Subcutaneous abdominal adipose tissue (tissue), 5 donors: ENCODE measurements at regions not wholly inside any gene's neighbourhood (a gene's known extent, or its start where the extent isn't known, plus 50 kb on each side); places are given as distances from the start of the nearest gene placed in this dataset.

ENCODE experiments used
- H3K27ac ChIP-seq: one replicate; pipeline ENCODE4 v1.7.0; 2013; ENCODE audit warnings: low read depth, mild to moderate bottlenecking, inconsistent platforms, low read length, moderate library complexity
- H3K27me3 ChIP-seq, 5 donors: one replicate each; pipeline ENCODE4 v1.7.0; 2013; ENCODE audit warnings: low read length in 5 of 5, inconsistent platforms in 1 of 5; ENCODE audit not compliant: control insufficient read depth in 5 of 5, insufficient read depth in 4 of 5
- H3K36me3 ChIP-seq, 5 donors: one replicate each; pipeline ENCODE4 v1.7.0; 2013; ENCODE audit warnings: low read length in 5 of 5; ENCODE audit not compliant: control insufficient read depth in 5 of 5, insufficient read depth in 5 of 5
- H3K4me1 ChIP-seq, 5 donors: one replicate each; pipeline ENCODE4 v1.7.0; 2013; ENCODE audit warnings: low read length in 5 of 5, mild to moderate bottlenecking in 3 of 5, moderate library complexity in 1 of 5; ENCODE audit not compliant: control insufficient read depth in 5 of 5, insufficient read depth in 5 of 5
- H3K4me3 ChIP-seq, 5 donors: one replicate each; pipeline ENCODE4 v1.7.0; 2013; ENCODE audit warnings: low read length in 5 of 5, low read depth in 1 of 5
- H3K9ac ChIP-seq, 5 donors: one replicate each; pipeline ENCODE4 v1.7.0; 2013; ENCODE audit warnings: low read length in 5 of 5, mild to moderate bottlenecking in 4 of 5, moderate library complexity in 3 of 5
- H3K9me3 ChIP-seq, 5 donors: one replicate each; pipeline ENCODE4 v1.7.0; 2013; ENCODE audit warnings: low read length in 5 of 5; ENCODE audit not compliant: control insufficient read depth in 5 of 5
- donor health status: healthy.
- donor health status: healthy.
- donor health status: healthy.
- donor health status: healthy.
- donor health status: healthy.

DNA sequence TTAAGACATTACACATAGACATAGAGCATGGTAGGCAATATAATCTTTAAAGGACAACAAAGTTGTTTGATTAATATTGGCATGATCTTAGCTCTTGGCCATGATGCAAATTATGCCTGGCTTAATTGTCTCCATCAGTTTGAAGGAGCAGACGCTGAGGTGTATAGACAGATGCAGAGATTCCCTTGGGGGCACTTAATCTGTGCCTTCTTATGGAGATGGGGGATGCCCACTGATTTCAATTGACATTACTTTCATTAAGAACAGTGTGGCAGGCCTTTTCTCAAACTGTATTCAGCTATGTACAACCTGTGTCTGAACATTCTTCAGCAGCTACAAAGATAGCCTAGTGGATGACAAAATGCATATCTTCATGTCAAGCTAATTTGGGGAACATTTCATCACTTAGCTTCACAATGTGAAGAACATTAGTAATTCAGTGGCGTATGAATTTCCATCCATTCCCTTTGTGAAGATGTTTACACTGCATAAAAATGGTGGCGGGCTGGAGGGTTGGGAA, 85.3 kb upstream of the MYCBP2 start:
- Histone ChIP-seq H3K9me3 (no peaks in the 10 kb centered on the region), H3K9ac (no peak overlapping the region), H3K27ac (no peak overlapping the region), H3K4me3 (no peak overlapping the region), H3K27me3 (no peaks in the 10 kb centered on the region), H3K36me3 (no peaks in the 10 kb centered on the region), H3K4me1 (peaks cover 0 to 28% (median 14%) of the 10 kb centered on the region in 5 donors)

- Histone ChIP-seq H3K27me3 (no peaks in the 10 kb centered on the region), H3K27ac (no peak overlapping the region), H3K36me3 (no peaks in the 10 kb centered on the region), H3K9ac (no peak overlapping the region), H3K4me1 (peaks cover 0 to 10% (median 0%) of the 10 kb centered on the region in 5 donors), H3K4me3 (no peak overlapping the region), H3K9me3 (no peaks in the 10 kb centered on the region)
These were observed 82.5 kb upstream of the MYCBP2 start for GRCh38 chr13:77409412-77409811.

DNA sequence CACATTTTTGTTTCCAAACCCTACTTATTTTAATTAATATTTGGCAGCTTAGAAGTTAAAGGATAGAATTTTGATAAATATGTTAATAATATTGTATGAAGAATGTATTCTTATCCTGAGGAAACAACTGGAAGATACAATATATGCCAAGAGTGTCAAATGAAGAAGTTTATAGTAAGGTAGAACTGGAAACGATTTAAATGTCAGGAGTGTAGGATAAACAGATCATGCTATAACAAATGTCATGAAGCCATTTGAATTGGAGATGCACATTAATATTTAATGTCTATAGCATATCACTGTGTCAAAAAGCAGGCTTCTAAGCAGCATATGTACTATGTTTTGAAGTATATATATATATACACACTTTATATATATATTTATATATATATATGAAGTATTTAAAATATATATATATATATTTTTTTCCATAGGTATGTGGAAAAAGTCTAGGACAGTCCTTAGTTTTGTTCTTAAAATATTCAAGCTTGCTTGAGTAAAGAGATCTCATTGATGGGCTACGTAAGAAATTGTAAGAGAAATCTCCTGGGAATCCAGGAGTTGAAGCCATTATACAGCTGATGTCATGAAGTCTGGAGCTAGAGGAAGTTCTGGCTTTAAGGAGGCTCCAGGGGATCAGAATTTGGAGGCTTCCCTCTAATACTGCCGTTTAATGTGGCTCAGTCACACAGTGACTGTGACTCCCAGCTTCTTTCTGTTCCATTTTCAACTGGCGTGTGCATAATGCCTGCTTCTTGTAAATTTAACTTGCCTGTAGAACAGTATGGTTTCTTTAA, 79.9 kb upstream of the MYCBP2 start:
- Histone ChIP-seq H3K9me3 (no peaks in the 10 kb centered on the region), H3K27me3 (no peaks in the 10 kb centered on the region), H3K27ac (no peak overlapping the region), H3K9ac (no peak overlapping the region), H3K36me3 (no peaks in the 10 kb centered on the region), H3K4me3 (no peak overlapping the region), H3K4me1 (peaks cover 0 to 3% (median 0%) of the 10 kb centered on the region in 5 donors)

- Histone ChIP-seq H3K27ac (no peak overlapping the region), H3K9ac (no peak overlapping the region), H3K9me3 (peaks cover 0 to 2% (median 0%) of the 10 kb centered on the region in 5 donors), H3K4me3 (no peak overlapping the region), H3K27me3 (no peaks in the 10 kb centered on the region), H3K36me3 (no peaks in the 10 kb centered on the region), H3K4me1 (peaks cover 0 to 10% (median 0%) of the 10 kb centered on the region in 5 donors)
These were observed 72.1 kb upstream of the MYCBP2 start for GRCh38 chr13:77398825-77399620.

GRCh38 chr13:77397636-77398035, 70.7 kb upstream of the MYCBP2 start:
- Histone ChIP-seq H3K36me3 (no peaks in the 10 kb centered on the region), H3K9ac (no peak overlapping the region), H3K4me1 (peaks cover 0 to 10% (median 0%) of the 10 kb centered on the region in 5 donors), H3K4me3 (no peak overlapping the region), H3K27me3 (no peaks in the 10 kb centered on the region), H3K9me3 (peaks cover 0 to 2% (median 0%) of the 10 kb centered on the region in 5 donors), H3K27ac (no peak overlapping the region)

DNA sequence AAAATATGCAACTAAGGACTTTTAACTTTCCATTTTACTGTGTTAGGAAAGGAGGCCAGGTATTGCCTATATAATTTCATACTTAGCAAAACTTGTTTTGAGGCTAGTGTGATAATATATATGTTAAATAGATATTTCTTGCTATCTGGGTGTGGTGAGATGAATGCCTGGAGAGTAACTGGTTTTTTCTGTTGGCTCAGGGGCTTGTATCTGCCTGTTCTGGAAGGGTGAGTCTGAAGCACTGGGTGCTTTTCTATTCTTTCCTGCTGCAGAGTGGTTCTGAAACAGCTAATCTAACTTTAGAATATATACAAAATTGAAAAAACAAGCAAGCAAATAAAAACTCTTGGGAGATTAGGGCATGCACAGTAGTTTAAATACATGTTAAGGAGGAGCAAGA, 64.6 kb upstream of the MYCBP2 start:
- Histone ChIP-seq H3K9ac (peak overlapping the region in 1 of 5 donors; percentile 42), H3K27me3 (no peaks in the 10 kb centered on the region), H3K36me3 (no peaks in the 10 kb centered on the region), H3K9me3 (no peaks in the 10 kb centered on the region), H3K4me1 (peaks cover 0 to 48% (median 46%) of the 10 kb centered on the region in 5 donors), H3K27ac (peak overlapping the region; percentile 61), H3K4me3 (no peak overlapping the region)

GRCh38 chr13:77390391-77390790, 63.5 kb upstream of the MYCBP2 start:
- H3K27ac ChIP-seq = peak overlapping the region; percentile 61
- peak overlapping the region in 2 of 5 donors; percentile 0 to 6 for H3K4me3 ChIP-seq
- peaks cover 0 to 6% (median 0%) of the 10 kb centered on the region in 5 donors for H3K9me3 ChIP-seq
- H3K36me3 ChIP-seq = no peaks in the 10 kb centered on the region
- H3K9ac ChIP-seq = no peak overlapping the region
- H3K27me3 ChIP-seq = no peaks in the 10 kb centered on the region
- peaks cover 0 to 48% (median 46%) of the 10 kb centered on the region in 5 donors for H3K4me1 ChIP-seq

DNA sequence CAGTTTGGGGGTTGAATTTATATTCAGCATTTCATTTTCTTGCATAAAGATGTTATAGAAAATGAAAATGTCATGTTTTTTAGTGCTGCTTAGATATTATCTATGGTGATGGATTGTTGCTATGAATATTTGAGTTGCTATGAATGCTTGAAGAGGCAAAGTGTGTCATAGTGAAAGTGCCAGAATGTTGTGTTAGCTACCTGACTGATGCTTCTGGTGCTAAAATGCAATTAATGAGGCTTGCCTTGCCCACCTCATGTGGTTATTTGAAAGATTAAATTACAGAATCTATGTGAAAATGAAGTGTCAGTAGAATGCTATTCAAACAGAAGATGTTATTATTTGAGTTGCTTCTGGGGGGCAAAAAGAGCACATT, 62.7 kb upstream of the MYCBP2 start:
- Histone ChIP-seq H3K9me3 (peaks cover 0 to 6% (median 0%) of the 10 kb centered on the region in 5 donors), H3K36me3 (no peaks in the 10 kb centered on the region), H3K27ac (peak overlapping the region; percentile 61), H3K4me1 (peaks cover 0 to 48% (median 46%) of the 10 kb centered on the region in 5 donors), H3K27me3 (no peaks in the 10 kb centered on the region), H3K4me3 (no peak overlapping the region), H3K9ac (no peak overlapping the region)

DNA sequence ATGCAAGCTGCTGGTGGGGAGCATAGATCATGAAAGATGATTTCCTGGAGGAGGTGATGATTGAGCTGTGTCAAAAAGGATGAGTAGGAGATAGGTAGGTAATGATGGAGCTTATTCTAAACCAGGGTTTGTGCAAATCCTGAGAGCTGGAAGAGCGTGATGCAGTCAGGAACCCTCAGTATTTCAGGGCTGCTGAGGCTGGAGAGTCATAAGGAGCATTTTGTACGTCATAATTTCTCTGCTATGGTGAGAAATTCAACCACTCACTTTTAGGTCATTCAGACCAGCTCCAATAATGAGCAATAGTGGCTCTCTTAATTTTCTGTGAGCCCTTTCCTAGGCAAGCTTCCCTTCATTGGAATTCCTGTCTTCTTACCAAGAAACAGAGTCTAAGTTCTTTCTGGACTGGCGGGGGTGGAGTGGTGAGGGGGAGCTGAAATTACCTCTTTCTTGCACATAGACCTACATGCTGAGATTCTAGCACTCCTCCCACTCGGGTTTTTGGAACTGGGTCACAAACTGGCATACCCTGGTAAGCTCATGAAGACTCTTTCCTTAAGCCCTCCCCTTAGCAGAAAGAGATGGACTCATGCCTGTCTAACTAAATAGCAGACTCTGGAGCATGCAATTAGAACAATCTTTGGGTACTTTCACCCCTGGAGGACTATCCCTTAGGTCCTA, 62.2 kb upstream of the MYCBP2 start:
- Histone ChIP-seq H3K9me3 (peaks cover 0 to 6% (median 0%) of the 10 kb centered on the region in 5 donors), H3K4me1 (peaks cover 0 to 48% (median 46%) of the 10 kb centered on the region in 5 donors), H3K36me3 (no peaks in the 10 kb centered on the region), H3K9ac (no peak overlapping the region), H3K4me3 (no peak overlapping the region), H3K27ac (no peak overlapping the region), H3K27me3 (no peaks in the 10 kb centered on the region)
